ENCODE measurements at regions not wholly inside any gene's neighbourhood (a gene's known extent, or its start where the extent isn't known, plus 50 kb on each side); places are given as distances from the start of the nearest gene placed in this dataset.

GRCh38 chr1:82830690-82831380 is 1030.1 kb downstream of the ADGRL2 start:
- TF ChIP-seq EZH2 (IDR thresholded peaks at IDR 0.05) (no peak), POLR2AphosphoS5 (IDR thresholded peaks at IDR 0.05; ENCODE audit: borderline replicate concordance, low read depth, low read length) (no peak), FOXP2 (optimal IDR thresholded peaks at IDR 0.05; ENCODE audit: control extremely low read depth, extremely low read length, insufficient read depth) (no peak)

All from SK-N-MC (cell line).